ENCODE measurements at regions not wholly inside any gene's neighbourhood (a gene's known extent, or its start where the extent isn't known, plus 50 kb on each side); places are given as distances from the start of the nearest gene placed in this dataset.

DNA sequence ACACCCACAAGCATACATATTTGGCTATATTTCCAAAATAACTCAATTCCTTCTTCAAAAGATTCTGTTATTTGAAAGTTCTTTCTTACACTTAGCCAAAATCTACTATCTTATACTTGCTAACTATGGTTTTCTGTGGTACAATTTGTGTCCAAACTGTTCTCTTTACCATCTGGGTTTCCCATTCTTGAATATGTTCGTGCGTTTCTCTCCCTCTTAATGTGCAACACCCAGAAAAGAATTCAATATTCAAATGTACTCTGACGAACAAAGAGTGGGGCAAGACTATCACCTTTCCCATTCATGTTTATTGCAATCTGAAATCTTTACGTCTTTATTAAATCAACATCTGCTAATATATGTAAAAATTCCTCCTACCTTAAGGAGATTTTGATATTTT is 912.7 kb downstream of the FAT4 start:
- no peak for DNase-seq (ENCODE audit: low spot score)

DNA sequence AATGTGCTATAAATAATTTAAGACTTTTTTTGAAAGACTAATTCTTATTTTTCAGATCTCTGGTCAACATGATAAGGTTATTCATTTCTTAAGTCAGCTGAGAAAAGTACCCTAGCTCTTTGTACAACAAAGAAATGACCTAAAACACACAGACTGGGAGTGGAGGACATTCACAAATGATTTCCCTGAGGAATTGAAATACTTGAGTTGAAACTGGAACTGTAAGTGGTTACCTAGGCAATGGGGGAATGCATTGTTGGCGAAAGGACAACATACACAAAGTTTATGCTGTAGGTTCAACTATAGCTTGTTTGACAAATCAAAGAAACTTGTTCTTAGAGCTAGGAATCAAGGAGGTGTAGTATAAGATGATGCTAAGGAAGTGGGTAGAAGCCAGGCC is 915.5 kb downstream of the FAT4 start:
- DNase-seq (ENCODE audit: low spot score), result no peak

DNA sequence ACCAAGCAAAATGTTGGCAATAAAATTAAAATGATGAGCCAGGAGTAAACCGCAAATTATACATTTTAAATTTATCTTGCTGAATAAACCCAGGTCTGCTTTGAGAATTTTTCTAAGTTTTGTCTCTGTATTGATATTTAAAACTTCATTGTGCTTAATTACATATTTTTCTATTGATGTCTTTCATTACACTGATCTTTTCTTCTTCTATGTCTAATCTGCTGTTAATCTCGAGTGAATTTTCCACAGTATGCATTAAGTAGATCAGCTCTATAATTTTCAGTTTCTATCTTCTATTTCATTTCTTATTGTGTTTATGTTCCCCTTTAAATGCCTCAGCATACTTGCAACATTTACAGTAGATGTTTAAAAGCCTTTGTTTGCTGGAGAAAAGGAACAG is 918.7 kb downstream of the FAT4 start:
- no peak for DNase-seq (ENCODE audit: low spot score)

DNA sequence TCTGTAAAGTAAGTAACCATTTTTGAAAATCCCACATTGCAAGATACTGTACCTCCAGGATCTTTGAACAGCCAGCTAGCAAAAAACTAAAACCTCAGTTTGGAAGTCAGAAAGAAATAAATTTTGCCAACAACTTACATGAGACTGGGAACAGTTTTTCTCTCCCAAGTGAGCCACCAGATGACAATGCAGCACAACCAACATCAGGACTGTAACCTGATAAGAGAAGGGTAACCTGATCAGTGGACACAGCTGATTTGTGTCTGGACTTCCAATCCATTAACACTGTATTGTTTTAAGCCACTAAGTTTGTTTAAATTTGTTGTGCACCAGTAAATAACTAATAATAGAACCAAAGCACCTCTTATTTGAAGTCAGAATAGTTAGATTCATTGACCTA is 923.3 kb downstream of the FAT4 start:
- no peak for DNase-seq (ENCODE audit: low spot score)

DNA sequence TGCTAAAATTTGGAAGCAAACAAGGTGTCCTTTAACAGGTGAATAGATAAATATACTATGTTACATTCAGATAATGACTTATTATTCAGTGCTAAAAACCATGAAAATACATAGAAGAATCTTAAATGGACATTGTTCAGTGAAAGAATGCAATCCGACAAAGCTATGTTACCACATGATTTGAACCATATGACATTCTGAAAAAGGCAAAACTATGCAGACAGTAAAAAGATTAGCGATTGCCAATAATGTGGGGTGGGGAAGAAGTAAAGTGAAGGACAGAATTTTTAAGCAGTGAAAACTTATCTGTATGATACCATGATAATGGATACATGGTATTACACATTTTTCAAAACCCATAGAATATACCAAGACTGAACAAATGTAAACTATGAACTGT is 926.9 kb downstream of the FAT4 start:
- DNase-seq (ENCODE audit: low spot score), result no peak

DNA sequence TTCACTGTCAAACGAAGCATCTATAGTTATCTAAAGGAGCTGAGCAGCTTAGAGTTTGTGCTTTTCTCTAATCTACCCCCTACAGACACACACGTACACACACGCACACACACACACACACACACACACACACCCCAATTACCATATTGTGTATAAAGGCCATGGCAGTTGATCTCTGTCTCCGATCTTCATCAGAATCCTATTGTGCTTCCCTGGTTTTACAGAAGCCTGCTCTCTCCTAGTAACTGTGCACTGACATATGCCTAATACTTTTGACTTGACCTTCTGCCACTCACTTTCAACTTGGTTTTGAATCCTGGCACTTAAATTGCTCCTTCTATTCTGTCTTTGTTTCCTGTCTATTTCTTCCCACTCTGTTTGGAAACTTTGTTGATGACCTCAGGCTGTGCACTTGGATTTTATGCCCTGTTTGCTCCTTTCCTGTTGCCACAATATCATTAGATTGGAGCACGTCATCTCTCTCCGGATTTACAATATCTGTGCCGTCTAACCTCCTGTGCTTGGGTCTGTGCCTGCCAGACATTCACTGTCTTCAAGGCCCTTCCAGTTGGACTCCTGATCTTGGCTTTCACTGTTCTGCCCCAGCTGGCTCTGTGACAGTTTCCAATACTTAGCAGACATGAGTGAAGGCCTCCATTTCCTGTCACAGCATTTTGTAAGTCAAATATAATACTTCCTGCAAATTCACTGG is 928.1 kb downstream of the FAT4 start:
- no peak for DNase-seq (ENCODE audit: low spot score)

DNA sequence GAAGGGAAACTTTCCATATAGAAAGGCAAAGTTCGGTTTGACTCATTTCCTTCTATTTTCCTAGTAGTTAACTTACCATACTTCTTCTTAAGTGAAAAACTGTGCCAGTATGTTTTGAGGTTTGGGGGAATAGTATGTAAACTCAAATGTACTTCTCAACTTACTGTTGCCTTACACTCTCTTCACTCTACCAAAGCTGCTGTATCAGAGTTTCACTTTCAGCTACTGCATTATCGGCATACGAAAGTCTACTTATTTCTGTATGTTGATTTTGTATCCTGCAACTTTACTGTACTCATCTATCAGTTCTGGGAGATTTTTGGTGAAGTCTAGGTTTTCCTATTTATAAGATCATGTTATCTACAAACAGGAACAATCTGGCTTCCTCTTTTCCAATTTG is 932.7 kb downstream of the FAT4 start:
- DNase-seq (ENCODE audit: low spot score), result no peak

DNA sequence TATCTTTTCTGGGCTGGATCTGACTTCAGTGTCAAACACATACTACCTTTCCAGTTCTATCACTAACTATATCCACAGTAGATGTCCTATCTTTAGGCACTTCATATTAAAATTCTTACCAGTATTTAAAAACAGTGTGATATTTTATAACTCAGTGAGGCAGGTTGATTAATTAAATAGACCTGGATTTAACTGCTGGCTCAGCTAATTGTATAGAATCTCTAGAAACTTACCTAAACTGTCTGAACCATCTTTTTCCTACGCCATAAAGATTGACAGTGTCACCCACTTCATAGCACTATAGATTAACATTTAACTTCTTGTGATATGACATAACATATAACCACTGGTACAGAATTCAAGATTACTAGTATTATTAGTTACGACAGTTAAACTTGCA is 935.3 kb downstream of the FAT4 start:
- no peak for DNase-seq (ENCODE audit: low spot score)

DNA sequence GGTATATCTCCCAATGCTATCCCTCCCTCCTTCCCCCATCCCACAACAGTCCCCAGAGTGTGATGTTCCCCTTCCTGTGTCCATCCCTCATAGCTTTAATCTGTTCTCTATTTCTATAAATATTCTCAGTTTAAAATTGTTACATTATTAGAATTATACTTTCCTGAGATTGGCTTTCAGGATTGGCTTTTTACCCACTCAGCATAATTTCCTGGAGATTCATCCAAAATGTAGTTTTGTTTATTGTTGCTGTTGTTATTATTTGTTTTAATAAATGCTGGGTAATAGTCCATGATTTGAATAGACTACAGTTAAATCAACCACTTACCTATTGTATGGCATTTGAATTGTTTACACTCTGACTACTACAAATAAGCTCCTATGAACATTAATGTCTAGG is 936.4 kb downstream of the FAT4 start:
- no peak for DNase-seq (ENCODE audit: low spot score)

DNA sequence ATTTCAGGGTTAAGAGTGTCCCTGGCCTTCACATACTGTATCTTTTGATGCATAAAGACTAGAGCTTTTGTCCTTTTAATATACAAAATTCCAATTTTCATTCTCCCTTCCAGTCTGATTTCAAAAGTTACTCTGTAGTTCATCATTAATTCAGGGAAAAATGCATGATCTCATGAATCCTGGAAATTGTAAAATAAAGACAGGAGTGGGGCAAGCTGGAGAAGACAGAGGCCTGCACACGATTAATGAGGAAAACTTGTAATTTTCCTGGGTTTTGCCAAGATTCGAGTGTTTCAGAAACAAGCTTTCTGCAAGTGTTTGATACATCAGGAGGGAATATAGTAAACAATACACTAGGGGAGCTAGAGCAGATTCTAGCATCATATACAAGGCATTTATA is 947.9 kb downstream of the FAT4 start:
- DNase-seq (ENCODE audit: low spot score), result no peak

DNA sequence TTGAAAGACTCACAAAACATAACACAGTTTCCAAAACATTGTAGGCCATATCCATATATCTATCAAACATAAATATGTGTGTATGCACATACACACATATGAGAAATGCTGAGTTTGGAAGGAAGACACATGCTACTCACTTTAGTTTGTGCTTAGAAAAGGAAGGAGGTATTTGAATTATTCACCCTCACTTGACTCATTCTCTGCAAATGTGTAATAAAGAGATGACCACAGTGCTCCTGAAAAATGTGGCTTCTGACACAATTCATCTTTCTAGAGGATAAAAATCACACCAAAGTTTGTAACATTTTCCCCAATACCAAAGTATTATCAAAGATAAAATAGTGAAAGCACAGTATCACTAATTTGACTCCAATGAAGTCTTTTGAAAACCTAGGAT is 950.1 kb downstream of the FAT4 start:
- no peak for DNase-seq (ENCODE audit: low spot score)

DNA sequence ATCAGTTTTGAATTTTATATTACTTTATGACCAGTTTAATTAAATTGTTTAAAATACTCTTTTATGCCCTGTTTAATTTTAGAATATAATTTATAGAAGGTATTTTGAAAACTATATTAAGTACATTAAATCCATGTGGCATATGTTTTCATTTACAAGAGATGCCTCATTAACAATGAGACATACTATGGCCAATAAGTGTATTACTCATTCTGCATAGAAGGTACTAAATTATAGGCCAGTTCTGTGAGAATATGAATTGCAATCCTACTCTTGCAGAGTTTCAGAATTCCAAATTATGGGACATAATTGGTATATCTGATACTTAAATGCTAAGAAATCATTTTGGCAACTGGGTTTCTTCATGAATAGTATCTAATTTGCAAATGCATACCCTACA is 951.1 kb downstream of the FAT4 start:
- no peak for DNase-seq (ENCODE audit: low spot score)

DNA sequence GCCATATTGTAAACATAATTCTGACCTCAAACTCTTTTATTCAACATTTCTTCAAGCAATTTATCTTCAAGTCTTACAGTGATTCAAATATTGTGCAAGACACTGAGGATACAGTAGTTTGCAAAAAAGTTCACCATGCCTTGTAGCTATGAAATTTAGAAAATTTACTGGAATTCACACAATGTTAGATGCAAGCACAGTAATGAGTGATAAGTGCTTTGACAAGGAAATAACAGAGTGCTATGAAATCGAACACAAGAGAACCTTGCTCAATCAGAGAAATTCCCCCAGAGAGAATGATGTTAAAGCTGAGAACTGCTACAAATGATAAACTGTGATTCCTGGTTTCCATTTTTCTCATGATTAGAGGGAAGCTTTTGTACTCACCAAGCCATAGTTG is 952.9 kb downstream of the FAT4 start:
- DNase-seq (ENCODE audit: low spot score), result no peak

DNA sequence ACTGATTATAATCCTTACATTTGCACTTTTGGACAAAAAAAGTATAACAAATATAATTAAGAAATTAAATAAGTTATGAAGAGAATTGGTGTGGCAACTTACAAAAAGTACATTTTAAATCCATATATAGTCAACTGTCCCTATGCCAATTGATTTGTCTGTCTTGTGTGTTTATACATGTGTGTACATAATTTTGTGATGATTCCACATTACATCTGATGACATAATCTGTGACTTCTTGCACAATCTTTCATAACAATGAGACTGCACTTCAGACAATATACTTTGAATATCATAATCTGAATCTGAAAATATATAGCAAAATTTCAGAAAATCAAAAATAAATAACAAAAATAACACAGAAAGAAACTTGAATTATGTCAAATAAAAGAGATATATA is 953.4 kb downstream of the FAT4 start:
- DNase-seq (ENCODE audit: low spot score), result no peak

DNA sequence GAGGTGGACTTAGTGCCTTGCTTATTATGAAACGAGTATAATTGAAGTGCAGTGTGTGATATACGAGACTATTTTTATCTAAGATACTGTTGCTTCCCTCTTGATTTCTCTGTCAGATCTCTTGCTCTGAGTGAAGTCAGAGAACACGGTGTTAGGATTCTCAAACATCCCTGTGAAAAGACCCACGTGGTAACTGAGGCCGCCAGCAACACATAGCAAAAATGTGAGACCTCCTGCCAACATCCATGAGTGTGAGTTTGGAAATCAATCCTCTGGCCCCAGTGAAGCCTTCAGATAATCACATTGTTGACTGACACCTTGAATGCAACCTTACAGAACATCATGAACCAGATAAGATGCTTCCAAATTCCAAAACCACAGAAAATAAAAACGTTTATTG is 954.4 kb downstream of the FAT4 start:
- no peak for DNase-seq (ENCODE audit: low spot score)

DNA sequence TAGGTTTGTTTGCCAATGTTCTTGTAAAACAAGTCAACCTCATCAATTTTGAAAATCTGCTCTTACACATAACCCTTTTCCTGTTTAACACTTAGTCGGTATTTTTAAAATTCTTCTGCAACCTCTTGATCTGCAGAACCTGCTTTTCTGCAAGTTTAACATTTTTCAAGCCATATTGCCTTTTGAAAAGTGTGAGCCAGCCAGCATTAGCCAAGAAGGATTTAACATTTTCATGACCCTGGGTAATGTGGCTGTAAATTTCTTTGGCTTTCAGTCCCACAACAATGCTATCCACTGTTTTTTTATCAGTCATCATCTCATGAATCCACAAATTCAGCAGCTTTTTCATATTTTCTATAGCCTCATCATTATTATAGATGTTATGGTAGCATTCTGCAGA is 956.5 kb downstream of the FAT4 start:
- no peak for DNase-seq (ENCODE audit: low spot score)

DNA sequence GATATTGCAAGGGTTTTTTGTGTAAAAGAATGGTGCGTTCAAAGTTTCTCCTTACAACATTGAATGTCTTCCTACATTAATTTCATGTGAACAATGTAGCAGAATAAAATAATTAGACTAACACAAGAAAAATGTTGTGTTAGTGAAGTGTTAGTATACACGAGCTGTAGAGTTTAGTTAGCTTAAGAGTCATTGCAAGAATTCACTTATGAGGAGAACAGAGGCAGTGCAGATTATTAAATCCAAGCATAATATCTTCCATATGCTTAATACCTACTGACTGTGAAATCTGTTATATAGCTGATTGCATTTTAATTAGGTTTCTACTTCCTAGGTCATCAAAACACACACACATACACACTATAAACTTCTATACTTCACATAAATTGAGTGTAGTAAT is 959.0 kb downstream of the FAT4 start:
- DNase-seq (ENCODE audit: low spot score), result no peak

DNA sequence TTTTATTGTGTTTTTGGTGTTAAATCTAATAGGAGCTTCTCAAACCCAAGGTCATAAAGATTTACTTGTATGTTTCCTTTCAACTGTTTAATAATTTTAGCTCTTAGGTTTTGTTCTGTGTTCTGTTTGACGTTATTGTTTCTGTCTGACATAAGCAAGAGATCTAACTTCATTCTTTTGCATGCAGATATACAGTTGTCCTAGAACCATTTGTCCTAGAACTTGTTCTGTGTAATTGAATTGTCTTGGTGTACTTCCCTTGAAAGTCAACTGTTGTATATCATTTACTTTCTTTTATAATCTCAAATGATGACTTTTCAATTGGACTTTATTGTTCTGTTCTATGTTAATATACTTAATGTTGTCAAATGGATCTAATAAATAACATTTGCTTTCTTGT is 977.1 kb downstream of the FAT4 start:
- DNase-seq (ENCODE audit: low spot score), result no peak

DNA sequence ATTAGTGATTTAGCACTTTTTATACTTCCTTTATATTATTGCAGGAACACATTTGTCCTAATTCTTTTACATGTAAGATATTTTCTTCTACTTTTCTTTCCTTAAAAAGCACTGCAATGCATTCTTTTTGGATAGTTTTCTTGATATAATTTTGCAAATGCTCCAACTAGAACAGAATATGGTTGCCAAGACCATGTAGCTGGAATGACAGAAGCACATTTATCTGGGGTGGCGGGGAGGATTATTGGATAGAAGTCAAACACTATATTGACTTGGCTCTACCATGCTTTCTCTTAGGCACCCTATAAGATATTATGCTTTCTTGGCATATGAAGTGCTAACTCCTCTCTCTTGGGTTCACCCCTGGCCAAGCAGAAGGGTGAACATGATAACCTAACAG is 983.5 kb downstream of the FAT4 start:
- DNase-seq (ENCODE audit: low spot score), result no peak

DNA sequence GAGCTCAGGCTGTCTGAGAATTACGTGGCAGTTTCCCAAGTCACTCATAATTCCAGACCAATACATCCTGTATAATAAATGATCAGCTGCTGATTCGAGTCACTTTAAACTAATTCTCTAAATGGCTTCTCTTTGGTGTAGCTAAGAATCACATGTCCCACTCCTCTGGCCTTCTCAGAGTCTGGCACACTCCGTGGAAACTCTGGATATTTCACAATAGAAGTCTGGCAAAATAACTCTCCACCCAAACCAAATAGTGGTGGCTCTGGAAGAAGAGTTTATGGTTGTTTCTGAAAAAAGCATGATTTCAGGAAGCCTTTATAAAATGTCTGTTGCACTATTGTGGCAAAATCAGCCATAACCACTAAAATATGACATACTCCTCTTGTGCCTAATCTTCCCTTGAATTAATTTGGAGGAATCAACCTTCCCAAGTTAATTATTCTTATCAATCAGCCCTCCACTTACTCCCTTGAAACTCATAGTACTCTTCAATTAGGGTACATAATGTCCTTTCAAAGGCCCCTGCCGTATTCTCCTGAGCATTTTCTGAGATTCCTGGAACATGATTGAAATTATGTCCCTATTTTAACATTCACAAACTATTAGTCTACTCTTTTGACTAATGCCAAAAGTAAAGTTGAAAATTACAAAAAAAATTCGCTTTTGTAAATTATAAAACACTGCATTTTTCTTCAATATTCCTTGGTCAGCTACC is 991.6 kb downstream of the FAT4 start:
- DNase-seq (ENCODE audit: low spot score), result no peak

DNA sequence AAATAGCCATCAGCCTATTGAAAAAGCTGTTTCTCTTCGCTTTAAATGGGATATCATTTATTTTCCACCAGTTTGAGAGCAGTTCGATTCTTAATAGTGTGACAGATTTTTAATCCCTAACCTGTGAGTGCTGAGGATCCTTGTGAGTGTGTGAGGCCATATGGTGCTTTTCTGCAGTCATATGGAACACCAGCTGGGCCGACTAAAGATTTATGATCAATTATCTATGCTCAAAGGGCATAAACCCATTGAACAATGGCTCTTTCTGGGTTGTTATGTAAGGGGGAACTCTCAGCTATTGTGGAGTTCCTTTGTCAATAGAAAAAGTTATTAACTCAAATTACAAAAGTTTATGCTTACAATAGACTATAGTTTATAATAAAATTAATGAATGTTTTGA is 1003.6 kb downstream of the FAT4 start:
- no peak for DNase-seq (ENCODE audit: low spot score)

DNA sequence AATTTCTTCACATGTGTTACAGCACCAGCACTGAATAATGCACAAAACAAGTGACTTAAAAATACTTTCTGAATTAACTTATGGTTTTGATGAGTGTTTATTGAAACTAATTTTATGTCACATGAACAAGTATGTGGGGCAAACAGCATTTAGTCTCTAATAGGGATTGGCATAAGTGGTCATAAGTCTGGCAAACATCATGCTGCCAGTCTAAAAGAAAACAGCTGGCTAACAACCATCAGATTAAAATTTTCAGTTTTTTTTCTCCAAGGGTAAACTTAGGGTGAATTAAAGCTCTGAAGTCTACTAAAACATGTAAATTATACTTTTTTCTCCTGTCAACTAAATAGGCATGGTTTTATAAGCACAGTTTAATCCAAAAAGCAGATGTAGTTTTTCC is 1014.2 kb downstream of the FAT4 start:
- no peak for DNase-seq (ENCODE audit: low spot score)

DNA sequence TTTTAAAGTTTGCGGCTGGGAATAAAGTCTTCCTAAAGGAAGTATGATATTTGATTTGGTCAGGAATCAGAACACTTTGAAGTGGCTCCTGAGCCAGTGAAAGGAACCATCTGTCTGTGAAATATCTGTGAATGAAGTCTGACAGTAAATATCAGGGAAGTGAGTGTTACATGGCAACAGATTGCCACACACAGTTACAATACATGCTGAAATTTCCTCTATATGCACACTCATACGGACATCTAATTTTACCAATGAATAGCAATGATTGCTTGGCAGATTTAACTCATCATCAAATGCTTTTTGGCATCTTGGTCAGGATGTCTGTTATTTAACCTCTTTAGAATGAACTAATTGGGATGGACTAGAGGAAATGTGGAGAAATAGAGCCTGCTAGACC is 1023.8 kb downstream of the FAT4 start:
- DNase-seq (ENCODE audit: low spot score), result no peak

DNA sequence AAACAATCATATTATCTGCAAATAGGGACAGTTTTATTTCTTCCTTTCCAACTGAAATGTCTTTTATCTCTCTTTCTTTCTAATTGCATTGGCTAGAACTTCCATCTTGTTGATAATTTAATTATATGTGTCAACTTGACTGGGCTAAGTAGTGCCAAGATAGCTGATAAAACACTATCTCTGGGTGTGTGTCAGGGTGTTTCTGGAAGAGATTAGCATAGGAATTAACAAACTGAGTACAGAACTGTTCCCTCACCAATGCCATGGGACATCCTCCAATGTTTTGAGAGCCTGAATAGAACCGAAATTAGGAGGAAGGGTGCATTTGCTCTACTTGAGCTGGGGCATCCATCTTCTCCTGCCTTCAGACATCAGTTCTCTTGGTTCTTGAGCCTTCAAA is 1027.2 kb downstream of the FAT4 start:
- DNase-seq (ENCODE audit: low spot score), result no peak

All from cerebellar cortex (tissue), 1 donor.